ENCODE measurements at regions not wholly inside any gene's neighbourhood (a gene's known extent, or its start where the extent isn't known, plus 50 kb on each side); places are given as distances from the start of the nearest gene placed in this dataset.

DNA sequence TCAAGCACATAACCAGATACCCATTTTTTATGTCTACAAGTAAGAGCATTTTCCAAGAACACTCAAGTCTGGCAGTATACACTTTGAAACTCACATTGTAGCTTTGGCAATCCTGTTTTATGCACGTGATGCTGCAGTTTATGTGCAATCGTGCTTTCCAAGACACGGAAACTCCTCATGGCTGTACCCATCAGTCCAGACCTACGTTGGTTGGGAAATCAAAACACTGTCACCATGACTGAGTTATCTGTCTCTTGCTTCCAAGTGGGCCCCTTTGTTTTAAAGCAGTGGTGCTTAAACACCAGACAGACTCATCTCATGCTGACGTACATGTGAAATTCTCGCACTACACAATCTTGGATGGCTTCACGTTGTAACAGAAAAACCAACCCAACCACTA, 192.8 kb downstream of the LTN1 start:
- TF ChIP-seq, protein P1, sequence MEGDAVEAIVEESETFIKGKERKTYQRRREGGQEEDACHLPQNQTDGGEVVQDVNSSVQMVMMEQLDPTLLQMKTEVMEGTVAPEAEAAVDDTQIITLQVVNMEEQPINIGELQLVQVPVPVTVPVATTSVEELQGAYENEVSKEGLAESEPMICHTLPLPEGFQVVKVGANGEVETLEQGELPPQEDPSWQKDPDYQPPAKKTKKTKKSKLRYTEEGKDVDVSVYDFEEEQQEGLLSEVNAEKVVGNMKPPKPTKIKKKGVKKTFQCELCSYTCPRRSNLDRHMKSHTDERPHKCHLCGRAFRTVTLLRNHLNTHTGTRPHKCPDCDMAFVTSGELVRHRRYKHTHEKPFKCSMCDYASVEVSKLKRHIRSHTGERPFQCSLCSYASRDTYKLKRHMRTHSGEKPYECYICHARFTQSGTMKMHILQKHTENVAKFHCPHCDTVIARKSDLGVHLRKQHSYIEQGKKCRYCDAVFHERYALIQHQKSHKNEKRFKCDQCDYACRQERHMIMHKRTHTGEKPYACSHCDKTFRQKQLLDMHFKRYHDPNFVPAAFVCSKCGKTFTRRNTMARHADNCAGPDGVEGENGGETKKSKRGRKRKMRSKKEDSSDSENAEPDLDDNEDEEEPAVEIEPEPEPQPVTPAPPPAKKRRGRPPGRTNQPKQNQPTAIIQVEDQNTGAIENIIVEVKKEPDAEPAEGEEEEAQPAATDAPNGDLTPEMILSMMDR (conservative IDR thresholded peaks at IDR 0.05) = no peak
- no peak for TF ChIP-seq ZFX (IDR thresholded peaks at IDR 0.05)
